Keratinocyte (primary cell): ENCODE measurements at regions not wholly inside any gene's neighbourhood (a gene's known extent, or its start where the extent isn't known, plus 50 kb on each side); places are given as distances from the start of the nearest gene placed in this dataset.

Experiments
- DNase-seq: peaks from one replicate; pipeline ENCODE4 v3.0.0-alpha.2; 2011; ENCODE audit warnings: low read depth, missing footprints, low spot score
- FAIRE-seq: peaks from 2 replicates; lab custom pipeline; 2011; peaks lifted over from hg19 to GRCh38; lab: Jason Lieb, UNC
- H2AFZ ChIP-seq: 2 replicates; pipeline ENCODE4 v1.6.0; 2012; ENCODE audit warnings: low read length, control low read depth, inconsistent platforms; ENCODE audit not compliant: control insufficient read depth
- H3K27ac ChIP-seq: 2 replicates; pipeline ENCODE4 v1.5.1; 2011; ENCODE audit warnings: low read length; ENCODE audit not compliant: control insufficient read depth, insufficient read depth
- H3K27me3 ChIP-seq: 3 replicates; pipeline ENCODE4 v1.6.0; 2011; ENCODE audit warnings: low read length; ENCODE audit not compliant: control insufficient read depth, insufficient read depth; ENCODE audit errors: extremely low read depth
- H3K36me3 ChIP-seq, 2 experiments: 2 replicates in 1 of 2; 3 replicates in 1 of 2; pipeline ENCODE4 v1.5.1; 2011; ENCODE audit warnings: low read length in 2 of 2, mild to moderate bottlenecking in 1 of 2; ENCODE audit not compliant: control insufficient read depth in 2 of 2, insufficient read depth in 2 of 2; ENCODE audit errors: extremely low read depth in 1 of 2
- H3K4me1 ChIP-seq: 3 replicates; pipeline ENCODE4 v1.5.1; 2011; ENCODE audit warnings: low read length; ENCODE audit not compliant: control insufficient read depth, insufficient read depth; ENCODE audit errors: extremely low read depth
- H3K4me2 ChIP-seq: 3 replicates; pipeline ENCODE4 v1.6.0; 2011; ENCODE audit warnings: low read depth, low read length; ENCODE audit not compliant: control insufficient read depth, insufficient read depth; ENCODE audit errors: extremely low read depth
- H3K4me3 ChIP-seq, 3 experiments: fragments of 200-600 bp in 1 of 3; sonication (generic) in 1 of 3; 2 replicates in 2 of 3; 3 replicates in 1 of 3; pipeline ENCODE4 v1.5.1; 2011 to 2016; ENCODE audit warnings: low read length in 3 of 3, mild to moderate bottlenecking in 3 of 3, control low read depth in 2 of 3, inconsistent platforms in 1 of 3, low read depth in 1 of 3, mixed read lengths in 1 of 3, mixed run types in 1 of 3, moderate library complexity in 1 of 3; ENCODE audit not compliant: control insufficient read depth in 2 of 3, insufficient read depth in 2 of 3; ENCODE audit errors: extremely low read depth in 1 of 3
- H3K79me2 ChIP-seq: 2 replicates; pipeline ENCODE4 v1.6.0; 2012; ENCODE audit warnings: low read length; ENCODE audit not compliant: control insufficient read depth, insufficient read depth
- H3K9ac ChIP-seq: 3 replicates; pipeline ENCODE4 v1.6.0; 2011; ENCODE audit warnings: low read length; ENCODE audit not compliant: control insufficient read depth, insufficient read depth; ENCODE audit errors: extremely low read depth
- H3K9me1 ChIP-seq: 3 replicates; pipeline ENCODE4 v1.6.0; 2011; ENCODE audit warnings: low read length; ENCODE audit not compliant: control insufficient read depth, insufficient read depth; ENCODE audit errors: extremely low read depth
- H3K9me3 ChIP-seq: 2 replicates; pipeline ENCODE4 v1.5.1; 2012; ENCODE audit warnings: low read depth, low read length; ENCODE audit not compliant: control insufficient read depth
- H4K20me1 ChIP-seq: 3 replicates; pipeline ENCODE4 v1.6.0; 2011; ENCODE audit warnings: low read length; ENCODE audit not compliant: control insufficient read depth, insufficient read depth; ENCODE audit errors: extremely low read depth
- CTCF ChIP-seq, 3 experiments: IDR thresholded peaks in 1 of 3; conservative IDR thresholded peaks in 1 of 3; optimal IDR thresholded peaks in 1 of 3; 2 replicates in 2 of 3; 3 replicates in 1 of 3; pipeline versions ENCODE3 to v1.5.1; 2011; ENCODE audit warnings: low read length in 3 of 3, mild to moderate bottlenecking in 3 of 3, moderate library complexity in 2 of 3, control low read depth in 1 of 3, inconsistent platforms in 1 of 3; ENCODE audit not compliant: insufficient read depth in 2 of 3; ENCODE audit errors: extremely low read depth in 1 of 3
- EZH2 ChIP-seq: IDR thresholded peaks from one replicate; pipeline ENCODE4 v1.6.1; 2012; ENCODE audit warnings: inconsistent platforms, mild to moderate bottlenecking, low read length, moderate library complexity
- dilution Hi-C: fragments of 300-500 bp; cut with MboI; formaldehyde crosslinking; loops from one replicate; pipeline ENCODE4 v1.7.0; 2020; ENCODE audit warnings: low sequenced_read_pairs; ENCODE audit not compliant: extremely low pct_ligation_motif_present

GRCh38 chr15:31776039-31776438 lies 254.3 kb upstream of the CHRNA7 start:
- H3K9me3 ChIP-seq, result no peaks in the 10 kb centered on the region
- dilution Hi-C loops, result no loop called here
- no peak overlapping the region for H3K4me2 ChIP-seq
- H2AFZ ChIP-seq, result no peak overlapping the region
- no peak overlapping the region for H3K27ac ChIP-seq
- no peaks in the 10 kb centered on the region for H3K4me1 ChIP-seq
- FAIRE-seq, result no peak
- H3K9ac ChIP-seq, result no peak overlapping the region
- H3K9me1 ChIP-seq, result no peaks in the 10 kb centered on the region
- DNase-seq, result no peak
- H4K20me1 ChIP-seq, result no peaks in the 10 kb centered on the region
- no peaks in the 10 kb centered on the region for H3K79me2 ChIP-seq
- H3K27me3 ChIP-seq, result no peaks in the 10 kb centered on the region
- TF ChIP-seq EZH2 (no peak), CTCF (optimal IDR thresholded peaks at IDR 0.05 in 1 of 3, IDR thresholded peaks at IDR 0.05 in 1 of 3, conservative IDR thresholded peaks at IDR 0.05 in 1 of 3; ENCODE audit: extremely low read depth in 1 of 3, insufficient read depth in 2 of 3, low read length in 3 of 3) (no peak)
- no peaks in the 10 kb centered on the region for H3K36me3 ChIP-seq
- H3K4me3 ChIP-seq, result no peak overlapping the region

- Histone ChIP-seq H2AFZ (no peak overlapping the region), H3K4me1 (no peaks in the 10 kb centered on the region), H3K79me2 (no peaks in the 10 kb centered on the region), H3K9me1 (no peaks in the 10 kb centered on the region), H3K27me3 (no peaks in the 10 kb centered on the region), H3K27ac (no peak overlapping the region), H3K9me3 (no peaks in the 10 kb centered on the region), H3K4me3 (no peak overlapping the region), H3K9ac (no peak overlapping the region), H3K4me2 (no peak overlapping the region), H4K20me1 (no peaks in the 10 kb centered on the region), H3K36me3 (no peaks in the 10 kb centered on the region)
- no peak for DNase-seq
- dilution Hi-C loops, result no loop called here
- no peak for TF ChIP-seq CTCF (optimal IDR thresholded peaks at IDR 0.05 in 1 of 3, IDR thresholded peaks at IDR 0.05 in 1 of 3, conservative IDR thresholded peaks at IDR 0.05 in 1 of 3; ENCODE audit: extremely low read depth in 1 of 3, insufficient read depth in 2 of 3, low read length in 3 of 3)
- TF ChIP-seq EZH2, result no peak
- FAIRE-seq, result no peak
Observed at GRCh38 chr15:31781261-31781660, 249.1 kb upstream of the CHRNA7 start.
